ENCODE measurements at regions not wholly inside any gene's neighbourhood (a gene's known extent, or its start where the extent isn't known, plus 50 kb on each side); places are given as distances from the start of the nearest gene placed in this dataset.
"Not testable (repeated sequence)": the region's sequence is repeated elsewhere in the genome, so short reads cannot be mapped to it uniquely, and the experiment has no call there.

- H3K4me1 Mint-ChIP-seq, result no peaks in the 10 kb centered on the region
- DNase-seq (ENCODE audit: low spot score), result no peak
- Histone ChIP-seq H2AFZ (replicated peaks) (no peak overlapping the region), H3K79me2 (ENCODE audit: low read depth) (no peaks in the 10 kb centered on the region), H3K9me3 (ENCODE audit: low read depth) (no peaks in the 10 kb centered on the region), H3K4me3 (no peak overlapping the region), H3K9ac (no peak overlapping the region), H3K36me3 (no peaks in the 10 kb centered on the region), H3K27ac (no peak overlapping the region), H4K20me1 (ENCODE audit: low read depth) (no peaks in the 10 kb centered on the region), H3K27me3 (no peaks in the 10 kb centered on the region), H3F3A (ENCODE audit: low read depth) (no peaks in the 10 kb centered on the region), H3K4me2 (no peak overlapping the region), H3K4me1 (no peaks in the 10 kb centered on the region)
- H3K36me3 Mint-ChIP-seq, result no peaks in the 10 kb centered on the region
- no peak overlapping the region for H3K4me3 Mint-ChIP-seq
- no peaks in the 10 kb centered on the region for H3K27me3 Mint-ChIP-seq (ENCODE audit: insufficient read depth, low read depth)
- H3K9me3 Mint-ChIP-seq, result no peaks in the 10 kb centered on the region
- H3K27ac Mint-ChIP-seq, result no peak overlapping the region
- no peak for TF ChIP-seq EZH2phosphoT487 (IDR thresholded peaks at IDR 0.05)
- TF ChIP-seq EZH2 (IDR thresholded peaks at IDR 0.05), result no peak
These were observed 761.5 kb upstream of the SOX11 start for GRCh38 chr2:4930704-4931103.

- no peaks in the 10 kb centered on the region for H4K20me1 ChIP-seq (ENCODE audit: low read depth)
- H3K36me3 ChIP-seq, result no peaks in the 10 kb centered on the region
- H3K79me2 ChIP-seq (ENCODE audit: low read depth), result no peaks in the 10 kb centered on the region
- Mint-ChIP-seq H3K4me1 (peaks cover 3% of the 10 kb centered on the region), H3K27me3 (ENCODE audit: insufficient read depth, low read depth) (no peaks in the 10 kb centered on the region), H3K9me3 (no peaks in the 10 kb centered on the region), H3K4me3 (no peak overlapping the region), H3K36me3 (no peaks in the 10 kb centered on the region), H3K27ac (no peak overlapping the region)
- no peaks in the 10 kb centered on the region for H3K27me3 ChIP-seq
- TF ChIP-seq EZH2phosphoT487 (IDR thresholded peaks at IDR 0.05), result no peak
- TF ChIP-seq EZH2 (IDR thresholded peaks at IDR 0.05), result no peak
- TF ChIP-seq, protein P1, sequence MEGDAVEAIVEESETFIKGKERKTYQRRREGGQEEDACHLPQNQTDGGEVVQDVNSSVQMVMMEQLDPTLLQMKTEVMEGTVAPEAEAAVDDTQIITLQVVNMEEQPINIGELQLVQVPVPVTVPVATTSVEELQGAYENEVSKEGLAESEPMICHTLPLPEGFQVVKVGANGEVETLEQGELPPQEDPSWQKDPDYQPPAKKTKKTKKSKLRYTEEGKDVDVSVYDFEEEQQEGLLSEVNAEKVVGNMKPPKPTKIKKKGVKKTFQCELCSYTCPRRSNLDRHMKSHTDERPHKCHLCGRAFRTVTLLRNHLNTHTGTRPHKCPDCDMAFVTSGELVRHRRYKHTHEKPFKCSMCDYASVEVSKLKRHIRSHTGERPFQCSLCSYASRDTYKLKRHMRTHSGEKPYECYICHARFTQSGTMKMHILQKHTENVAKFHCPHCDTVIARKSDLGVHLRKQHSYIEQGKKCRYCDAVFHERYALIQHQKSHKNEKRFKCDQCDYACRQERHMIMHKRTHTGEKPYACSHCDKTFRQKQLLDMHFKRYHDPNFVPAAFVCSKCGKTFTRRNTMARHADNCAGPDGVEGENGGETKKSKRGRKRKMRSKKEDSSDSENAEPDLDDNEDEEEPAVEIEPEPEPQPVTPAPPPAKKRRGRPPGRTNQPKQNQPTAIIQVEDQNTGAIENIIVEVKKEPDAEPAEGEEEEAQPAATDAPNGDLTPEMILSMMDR (IDR thresholded peaks at IDR 0.05), result no peak
- no peak overlapping the region for H3K9ac ChIP-seq
- no peak overlapping the region for H2AFZ ChIP-seq (replicated peaks)
- H3K9me3 ChIP-seq (ENCODE audit: low read depth), result no peaks in the 10 kb centered on the region
- DNase-seq (ENCODE audit: low spot score), result no peak
- no peaks in the 10 kb centered on the region for H3K4me1 ChIP-seq
- no peak overlapping the region for H3K27ac ChIP-seq
- no peak overlapping the region for H3K4me3 ChIP-seq
- no peak overlapping the region for H3K4me2 ChIP-seq
- no peaks in the 10 kb centered on the region for H3F3A ChIP-seq (ENCODE audit: low read depth)
These were observed 760.3 kb upstream of the SOX11 start for GRCh38 chr2:4931721-4932365.

GRCh38 chr2:4935291-4935690 lies 756.9 kb upstream of the SOX11 start:
- H4K20me1 ChIP-seq (ENCODE audit: low read depth); H3K9me3 ChIP-seq (ENCODE audit: low read depth); H3K4me1 ChIP-seq; H3K27me3 Mint-ChIP-seq (ENCODE audit: insufficient read depth, low read depth); H3F3A ChIP-seq (ENCODE audit: low read depth); DNase-seq (ENCODE audit: low spot score); H3K79me2 ChIP-seq (ENCODE audit: low read depth); H3K4me3 ChIP-seq; H3K9me3 Mint-ChIP-seq; H2AFZ ChIP-seq (replicated peaks); H3K9ac ChIP-seq; H3K27ac ChIP-seq; H3K4me2 ChIP-seq; H3K27ac Mint-ChIP-seq; H3K4me3 Mint-ChIP-seq; H3K36me3 Mint-ChIP-seq; H3K36me3 ChIP-seq; H3K27me3 ChIP-seq: not testable (repeated sequence)
- peaks cover 21% of the 10 kb centered on the region for H3K4me1 Mint-ChIP-seq

DNA sequence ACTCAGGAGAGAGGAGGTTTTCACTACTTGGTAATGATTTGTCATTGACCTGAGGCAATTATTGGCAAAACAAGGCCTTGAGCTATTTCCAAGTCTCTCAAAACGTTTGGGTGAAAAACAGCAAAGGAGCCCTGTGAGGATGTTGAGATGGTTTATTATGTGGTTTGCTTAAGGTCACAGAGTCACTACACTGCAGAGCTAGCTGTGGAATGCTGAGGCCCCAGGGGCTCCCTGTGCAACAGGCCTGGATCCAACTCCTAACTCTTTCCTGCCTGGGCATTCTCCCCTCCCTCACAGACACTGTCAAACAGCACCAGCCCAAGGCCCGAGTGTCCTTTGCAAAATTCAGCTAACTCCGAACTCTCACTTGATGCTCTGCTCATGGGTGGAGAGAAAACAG lies 754.6 kb upstream of the SOX11 start:
- no peaks in the 10 kb centered on the region for H3K9me3 Mint-ChIP-seq
- H3K4me1 ChIP-seq, result peaks cover 7% of the 10 kb centered on the region
- no peaks in the 10 kb centered on the region for H3K36me3 Mint-ChIP-seq
- peak overlapping the region; percentile 30 for H2AFZ ChIP-seq (replicated peaks)
- no peaks in the 10 kb centered on the region for H3K27me3 ChIP-seq
- no peaks in the 10 kb centered on the region for H3K79me2 ChIP-seq (ENCODE audit: low read depth)
- H3K9ac ChIP-seq, result no peak overlapping the region
- H3K4me3 Mint-ChIP-seq, result no peak overlapping the region
- no peaks in the 10 kb centered on the region for H3K9me3 ChIP-seq (ENCODE audit: low read depth)
- no peaks in the 10 kb centered on the region for H3K36me3 ChIP-seq
- peak; percentile 24 for DNase-seq (ENCODE audit: low spot score)
- TF ChIP-seq, protein P1 (IDR thresholded peaks at IDR 0.05), result no peak
- TF ChIP-seq EZH2phosphoT487 (IDR thresholded peaks at IDR 0.05) (no peak), EZH2 (IDR thresholded peaks at IDR 0.05) (no peak)
- peak overlapping the region; percentile 55 for H3K27ac Mint-ChIP-seq
- H3F3A ChIP-seq (ENCODE audit: low read depth), result no peaks in the 10 kb centered on the region
- H3K4me1 Mint-ChIP-seq, result peaks cover 21% of the 10 kb centered on the region
- H3K4me3 ChIP-seq, result no peak overlapping the region
- no peaks in the 10 kb centered on the region for H3K27me3 Mint-ChIP-seq (ENCODE audit: insufficient read depth, low read depth)
- no peak overlapping the region for H3K27ac ChIP-seq
- no peak overlapping the region for H3K4me2 ChIP-seq
- no peaks in the 10 kb centered on the region for H4K20me1 ChIP-seq (ENCODE audit: low read depth)

Measured in neural progenitor cell (in vitro differentiated cells).